ENCODE measurements at regions not wholly inside any gene's neighbourhood (a gene's known extent, or its start where the extent isn't known, plus 50 kb on each side); places are given as distances from the start of the nearest gene placed in this dataset.

DNA sequence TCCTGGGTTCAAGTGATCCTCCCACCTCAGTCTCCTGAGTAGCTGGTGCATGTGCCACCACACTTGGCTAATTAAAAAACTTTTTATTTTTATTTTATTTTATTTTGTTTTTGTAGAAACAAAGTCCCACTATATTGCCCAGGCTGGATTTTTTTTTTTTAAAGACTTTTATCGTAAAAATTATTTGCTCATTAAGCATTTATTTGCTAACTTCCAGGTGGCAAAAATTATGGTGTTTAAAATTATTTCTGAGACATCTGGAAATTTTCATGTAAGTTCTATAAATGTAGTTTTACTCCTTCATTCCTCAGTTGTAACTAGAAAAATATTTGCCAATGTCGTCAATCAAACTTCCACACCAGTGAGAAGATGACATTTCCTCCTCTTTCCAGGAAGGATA is 233.3 kb upstream of the DACH1 start:
- no peak for TF ChIP-seq CTCF (conservative IDR thresholded peaks at IDR 0.05; ENCODE audit: low read depth, low read length)
- no peak for TF ChIP-seq EZH2 (IDR thresholded peaks at IDR 0.05; ENCODE audit: borderline replicate concordance, low read depth, low read length, poor library complexity, severe bottlenecking)
